Fibroblast of upper back skin (primary cell): ENCODE measurements at regions not wholly inside any gene's neighbourhood (a gene's known extent, or its start where the extent isn't known, plus 50 kb on each side); places are given as distances from the start of the nearest gene placed in this dataset.

ENCODE experiments used
- DNase-seq: peaks from one replicate; pipeline ENCODE4 v3.0.0-alpha.2; 2013

- DNase-seq = no peak
Measured at GRCh38 chr6:109292983-109293586, 89.2 kb downstream of the CD164 start.

GRCh38 chr6:109292420-109292819 is 89.8 kb downstream of the CD164 start:
- DNase-seq = no peak

- no peak for DNase-seq
Measured at GRCh38 chr6:109291902-109292301, 90.4 kb downstream of the CD164 start.

GRCh38 chr6:109290143-109290931 is 91.9 kb downstream of the CD164 start:
- DNase-seq = no peak

- DNase-seq = no peak
Measured at GRCh38 chr6:109285366-109285765, 96.9 kb downstream of the CD164 start.

- no peak for DNase-seq
Measured at GRCh38 chr6:109284675-109285074, 97.6 kb downstream of the CD164 start.

GRCh38 chr6:109282756-109283155 is 99.5 kb downstream of the CD164 start:
- DNase-seq = no peak

- DNase-seq = no peak
Measured at GRCh38 chr6:109279628-109280027, 102.6 kb downstream of the CD164 start.

GRCh38 chr6:109271622-109272021 is 110.6 kb downstream of the CD164 start:
- DNase-seq = no peak

GRCh38 chr6:109269953-109270517 is 112.2 kb downstream of the CD164 start:
- no peak for DNase-seq

GRCh38 chr6:109269057-109269456 is 113.2 kb downstream of the CD164 start:
- no peak for DNase-seq

- DNase-seq = no peak
Measured at GRCh38 chr6:109265530-109265929, 116.7 kb downstream of the CD164 start.

- no peak for DNase-seq
Measured at GRCh38 chr6:109263873-109264700, 118.2 kb downstream of the CD164 start.

- DNase-seq = peak; percentile 44
Measured at GRCh38 chr6:109262261-109262660, 120.0 kb downstream of the CD164 start.

- DNase-seq = no peak
Measured at GRCh38 chr6:109261811-109262210, 120.5 kb downstream of the CD164 start.

- DNase-seq = peak; percentile 21
Measured at GRCh38 chr6:109260701-109261100, 121.6 kb downstream of the CD164 start.

GRCh38 chr6:109260126-109260525 is 122.1 kb downstream of the CD164 start:
- peak; percentile 65 for DNase-seq

- no peak for DNase-seq
Measured at GRCh38 chr6:109258129-109258528, 124.1 kb downstream of the CD164 start.

- DNase-seq = no peak
Measured at GRCh38 chr6:109257494-109257893, 124.8 kb downstream of the CD164 start.

GRCh38 chr6:109255946-109256640 is 126.2 kb downstream of the CD164 start:
- peak; percentile 17 for DNase-seq

- no peak for DNase-seq
Measured at GRCh38 chr6:109255087-109255486, 127.2 kb downstream of the CD164 start.

GRCh38 chr6:109253366-109253765 is 128.9 kb downstream of the CD164 start:
- DNase-seq = no peak
